SU-DHL-6 (cell line): ENCODE measurements at regions not wholly inside any gene's neighbourhood (a gene's known extent, or its start where the extent isn't known, plus 50 kb on each side); places are given as distances from the start of the nearest gene placed in this dataset.

Experiments
- EZH2phosphoT487 ChIP-seq: fragments of 200-600 bp; sonication (generic), shearing (Covaris generic); conservative IDR thresholded peaks from 2 replicates; pipeline ENCODE4 v1.6.1; 2018; ENCODE audit warnings: mild to moderate bottlenecking, antibody characterized with exemption, low read length, moderate library complexity, mixed read lengths
- TF ChIP-seq, protein P1 (sequence below): fragments of 200-600 bp; sonication (generic); IDR thresholded peaks from one replicate; pipeline ENCODE4 v1.5.1; 2017; ENCODE audit warnings: antibody characterized with exemption, mild to moderate bottlenecking, low read length, moderate library complexity; ENCODE audit not compliant: insufficient read depth, poor library complexity, severe bottlenecking

DNA sequence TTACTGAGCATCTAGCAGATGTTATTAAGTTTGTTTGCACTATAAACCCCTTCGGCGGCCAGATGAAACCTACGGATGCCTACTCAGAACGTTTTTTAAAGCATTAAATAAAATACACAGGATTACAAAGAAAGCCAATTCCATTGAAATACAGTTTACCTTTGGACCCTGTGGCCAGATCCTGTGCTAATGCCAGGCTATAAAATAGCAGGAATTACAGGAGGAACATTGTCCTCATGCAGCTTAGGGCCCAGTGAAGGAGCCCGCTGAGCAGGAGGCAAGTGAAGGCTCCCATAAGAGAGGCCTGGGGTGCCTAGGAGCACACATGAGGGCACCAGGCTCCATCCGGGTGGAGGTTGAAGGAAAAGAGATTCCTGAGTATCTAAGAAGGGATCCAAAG lies 310.4 kb downstream of the MTX2 start:
- TF ChIP-seq, protein P1, sequence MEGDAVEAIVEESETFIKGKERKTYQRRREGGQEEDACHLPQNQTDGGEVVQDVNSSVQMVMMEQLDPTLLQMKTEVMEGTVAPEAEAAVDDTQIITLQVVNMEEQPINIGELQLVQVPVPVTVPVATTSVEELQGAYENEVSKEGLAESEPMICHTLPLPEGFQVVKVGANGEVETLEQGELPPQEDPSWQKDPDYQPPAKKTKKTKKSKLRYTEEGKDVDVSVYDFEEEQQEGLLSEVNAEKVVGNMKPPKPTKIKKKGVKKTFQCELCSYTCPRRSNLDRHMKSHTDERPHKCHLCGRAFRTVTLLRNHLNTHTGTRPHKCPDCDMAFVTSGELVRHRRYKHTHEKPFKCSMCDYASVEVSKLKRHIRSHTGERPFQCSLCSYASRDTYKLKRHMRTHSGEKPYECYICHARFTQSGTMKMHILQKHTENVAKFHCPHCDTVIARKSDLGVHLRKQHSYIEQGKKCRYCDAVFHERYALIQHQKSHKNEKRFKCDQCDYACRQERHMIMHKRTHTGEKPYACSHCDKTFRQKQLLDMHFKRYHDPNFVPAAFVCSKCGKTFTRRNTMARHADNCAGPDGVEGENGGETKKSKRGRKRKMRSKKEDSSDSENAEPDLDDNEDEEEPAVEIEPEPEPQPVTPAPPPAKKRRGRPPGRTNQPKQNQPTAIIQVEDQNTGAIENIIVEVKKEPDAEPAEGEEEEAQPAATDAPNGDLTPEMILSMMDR: no peak
- no peak for TF ChIP-seq EZH2phosphoT487
